Esophagus squamous epithelium (tissue), 5 donors: ENCODE measurements at regions not wholly inside any gene's neighbourhood (a gene's known extent, or its start where the extent isn't known, plus 50 kb on each side); places are given as distances from the start of the nearest gene placed in this dataset.

Source experiments
- DNase-seq: peaks from one replicate; lab custom pipeline; 2025; lab: John Stamatoyannopoulos, UW
- H3K27ac ChIP-seq, 4 donors: fragments of 200-600 bp; sonication (generic); one replicate each; pipeline ENCODE4 v1.5.1; 2016 to 2019; ENCODE audit warnings: mild to moderate bottlenecking in 1 of 4
- H3K27me3 ChIP-seq, 4 donors: fragments of 200-600 bp; sonication (generic); 1 replicate in 3 of 4; 2 replicates in 1 of 4; pipeline versions ENCODE4 v1.5.1 to v1.6.0; 2017 to 2021; ENCODE audit warnings: antibody characterized with exemption in 1 of 4
- H3K36me3 ChIP-seq, 3 donors: fragments of 200-600 bp; sonication (generic); one replicate each; pipeline ENCODE4 v1.5.1; 2016 to 2019
- H3K4me1 ChIP-seq, 3 donors: fragments of 200-600 bp; sonication (generic); one replicate each; pipeline ENCODE4 v1.5.1; 2017 to 2019
- H3K4me3 ChIP-seq, 4 donors: fragments of 200-600 bp; sonication (generic); 1 replicate in 3 of 4; 2 replicates in 1 of 4; pipeline ENCODE4 v1.5.1; 2016 to 2019; ENCODE audit warnings: mild to moderate bottlenecking in 2 of 4, moderate library complexity in 1 of 4
- H3K9me3 ChIP-seq, 3 donors: fragments of 200-600 bp; sonication (generic); one replicate each; pipeline ENCODE4 v1.5.1; 2016 to 2019
- CTCF ChIP-seq, 6 experiments: fragments of 450-650 bp in 4 of 6; fragments of 200-600 bp in 2 of 6; sonication (generic) in 2 of 6; IDR thresholded peaks; one replicate each; pipeline ENCODE4 v1.5.1; 2016 to 2019; ENCODE audit warnings: antibody characterized with exemption in 6 of 6, mild to moderate bottlenecking in 4 of 6, moderate library complexity in 4 of 6
- POLR2A ChIP-seq, 4 donors: fragments of 450-650 bp; IDR thresholded peaks; one replicate each; pipeline ENCODE4 v1.6.1; 2017; ENCODE audit warnings: antibody characterized with exemption in 4 of 4, mild to moderate bottlenecking in 4 of 4, moderate library complexity in 3 of 4
- whole genome bisulfite sequencing, 2 donors: methylation state at CpG; one replicate each; pipeline ENCODE4 v1.1.5; 2018; 5-methylcytosine and 5-hydroxymethylcytosine counted together
- intact Hi-C: fragments of 100-400 bp; cut with DNase I; formaldehyde crosslinking; loops from one replicate; pipeline ENCODE4 v1.15.0; 2022
- donor health status: DM: yes; HTN: yes; CAD: no.

GRCh38 chr14:88085736-88086135 lies 80.8 kb downstream of the GPR65 start:
- H3K9me3 ChIP-seq, result no peaks in the 10 kb centered on the region

GRCh38 chr14:88089445-88089844 lies 84.5 kb downstream of the GPR65 start:
- intact Hi-C loops, result no loop called here
- no peak for DNase-seq
- no peaks in the 10 kb centered on the region for H3K27me3 ChIP-seq
- H3K27ac ChIP-seq, result no peak overlapping the region
- no peaks in the 10 kb centered on the region for H3K4me1 ChIP-seq
- H3K36me3 ChIP-seq, result no peaks in the 10 kb centered on the region
- TF ChIP-seq POLR2A (IDR thresholded peaks at IDR 0.05) (no peak), CTCF (IDR thresholded peaks at IDR 0.05) (no peak)
- no peaks in the 10 kb centered on the region for H3K9me3 ChIP-seq
- H3K4me3 ChIP-seq, result no peak overlapping the region

More at GRCh38 chr14:88085736-88086135, 80.8 kb downstream of the GPR65 start:
- Histone ChIP-seq H3K36me3 (no peaks in the 10 kb centered on the region), H3K27me3 (no peaks in the 10 kb centered on the region), H3K4me1 (no peaks in the 10 kb centered on the region), H3K4me3 (no peak overlapping the region), H3K27ac (no peak overlapping the region)
- intact Hi-C loops, result no loop called here
- no peak for TF ChIP-seq CTCF (IDR thresholded peaks at IDR 0.05)
- TF ChIP-seq POLR2A (IDR thresholded peaks at IDR 0.05), result no peak
- 81 to 100% methylated on average over 1 of the region's 1 CpG for WGBS, 2 donors
- DNase-seq, result no peak

GRCh38 chr14:88092529-88092928 lies 87.6 kb downstream of the GPR65 start:
- Histone ChIP-seq H3K4me1 (no peaks in the 10 kb centered on the region), H3K36me3 (no peaks in the 10 kb centered on the region), H3K4me3 (no peak overlapping the region), H3K27ac (no peak overlapping the region), H3K27me3 (no peaks in the 10 kb centered on the region), H3K9me3 (no peaks in the 10 kb centered on the region)
- TF ChIP-seq CTCF (IDR thresholded peaks at IDR 0.05), result no peak
- no peak for TF ChIP-seq POLR2A (IDR thresholded peaks at IDR 0.05)
- intact Hi-C loops, result no loop called here
- no peak for DNase-seq

- no peaks in the 10 kb centered on the region for H3K36me3 ChIP-seq
- WGBS, 2 donors, result 55 to 68% methylated on average over 3 of the region's 3 CpGs
- intact Hi-C loops, result no loop called here
- DNase-seq, result no peak
- no peaks in the 10 kb centered on the region for H3K4me1 ChIP-seq
- no peak for TF ChIP-seq CTCF (IDR thresholded peaks at IDR 0.05)
- TF ChIP-seq POLR2A (IDR thresholded peaks at IDR 0.05), result no peak
- H3K27ac ChIP-seq, result no peak overlapping the region
- no peak overlapping the region for H3K4me3 ChIP-seq
- H3K27me3 ChIP-seq, result no peaks in the 10 kb centered on the region
- no peaks in the 10 kb centered on the region for H3K9me3 ChIP-seq
Observed at GRCh38 chr14:88095791-88096190, 90.9 kb downstream of the GPR65 start.

GRCh38 chr14:88098163-88098562 lies 93.2 kb downstream of the GPR65 start:
- DNase-seq, result no peak
- intact Hi-C loops, result no loop called here
- no peaks in the 10 kb centered on the region for H3K36me3 ChIP-seq
- no peak overlapping the region for H3K27ac ChIP-seq
- H3K27me3 ChIP-seq, result no peaks in the 10 kb centered on the region
- no peaks in the 10 kb centered on the region for H3K9me3 ChIP-seq
- H3K4me3 ChIP-seq, result no peak overlapping the region
- WGBS, 2 donors, result 68 to 73% methylated on average over 3 of the region's 3 CpGs
- TF ChIP-seq POLR2A (IDR thresholded peaks at IDR 0.05) (no peak), CTCF (IDR thresholded peaks at IDR 0.05) (no peak)
- H3K4me1 ChIP-seq, result no peaks in the 10 kb centered on the region
